NCI-H69 (cell line): ENCODE measurements at regions not wholly inside any gene's neighbourhood (a gene's known extent, or its start where the extent isn't known, plus 50 kb on each side); places are given as distances from the start of the nearest gene placed in this dataset.
"Not testable (repeated sequence)": the region's sequence is repeated elsewhere in the genome, so short reads cannot be mapped to it uniquely, and the experiment has no call there.

Experiments
- DNase-seq: peaks from one replicate; lab custom pipeline; 2025; lab: John Stamatoyannopoulos, UW

- no peak for DNase-seq
Measured at GRCh38 chr1:90864681-90865080, 147.6 kb upstream of the BARHL2 start.

- DNase-seq, result no peak
Measured at GRCh38 chr1:90862782-90863181, 145.7 kb upstream of the BARHL2 start.

- DNase-seq, result not testable (repeated sequence)
Measured at GRCh38 chr1:90861421-90861820, 144.3 kb upstream of the BARHL2 start.

GRCh38 chr1:90856463-90857007 is 139.4 kb upstream of the BARHL2 start:
- DNase-seq, result peak; percentile 4

GRCh38 chr1:90854397-90854924 is 137.4 kb upstream of the BARHL2 start:
- peak; percentile 97 for DNase-seq

- no peak for DNase-seq
Measured at GRCh38 chr1:90851711-90852050, 134.6 kb upstream of the BARHL2 start.

GRCh38 chr1:90850898-90851710 is 134.0 kb upstream of the BARHL2 start:
- DNase-seq, result peak; percentile 91

GRCh38 chr1:90850181-90850897 is 133.2 kb upstream of the BARHL2 start:
- peak; percentile 72 for DNase-seq

GRCh38 chr1:90841473-90841872 is 124.4 kb upstream of the BARHL2 start:
- no peak for DNase-seq

GRCh38 chr1:90840352-90840751 is 123.2 kb upstream of the BARHL2 start:
- no peak for DNase-seq

- no peak for DNase-seq
Measured at GRCh38 chr1:90839323-90839722, 122.2 kb upstream of the BARHL2 start.

- DNase-seq, result no peak
Measured at GRCh38 chr1:90838720-90839119, 121.6 kb upstream of the BARHL2 start.

GRCh38 chr1:90837420-90837819 is 120.3 kb upstream of the BARHL2 start:
- peak; percentile 41 for DNase-seq

- no peak for DNase-seq
Measured at GRCh38 chr1:90836345-90836679, 119.2 kb upstream of the BARHL2 start.

GRCh38 chr1:90835661-90836344 is 118.7 kb upstream of the BARHL2 start:
- no peak for DNase-seq

GRCh38 chr1:90834886-90835660 is 118.0 kb upstream of the BARHL2 start:
- peak; percentile 95 for DNase-seq

- peak; percentile 72 for DNase-seq
Measured at GRCh38 chr1:90834354-90834885, 117.3 kb upstream of the BARHL2 start.

GRCh38 chr1:90833466-90834110 is 116.5 kb upstream of the BARHL2 start:
- DNase-seq, result peak; percentile 44

- DNase-seq, result peak; percentile 89
Measured at GRCh38 chr1:90831910-90832309, 114.8 kb upstream of the BARHL2 start.

- no peak for DNase-seq
Measured at GRCh38 chr1:90826834-90827233, 109.7 kb upstream of the BARHL2 start.

- DNase-seq, result no peak
Measured at GRCh38 chr1:90826024-90826423, 108.9 kb upstream of the BARHL2 start.
